ENCODE measurements at regions not wholly inside any gene's neighbourhood (a gene's known extent, or its start where the extent isn't known, plus 50 kb on each side); places are given as distances from the start of the nearest gene placed in this dataset.

GRCh38 chr5:56322592-56322991 is 89.5 kb upstream of the ANKRD55 start:
- no peak overlapping the region for H3K27ac ChIP-seq
- no peak for TF ChIP-seq ZFX (IDR thresholded peaks at IDR 0.05; ENCODE audit: borderline replicate concordance)
- TF ChIP-seq CTCF (IDR thresholded peaks at IDR 0.05) = no peak

- no peak overlapping the region for H3K27ac ChIP-seq
- no peak for TF ChIP-seq ZFX (IDR thresholded peaks at IDR 0.05; ENCODE audit: borderline replicate concordance)
- no peak for TF ChIP-seq CTCF (IDR thresholded peaks at IDR 0.05)
These were observed 88.2 kb upstream of the ANKRD55 start for GRCh38 chr5:56321236-56321881.

- no peak overlapping the region for H3K27ac ChIP-seq
- TF ChIP-seq CTCF (IDR thresholded peaks at IDR 0.05) (no peak), ZFX (IDR thresholded peaks at IDR 0.05; ENCODE audit: borderline replicate concordance) (no peak)
These were observed 87.6 kb upstream of the ANKRD55 start for GRCh38 chr5:56320686-56321085.

GRCh38 chr5:56319526-56320181 is 86.5 kb upstream of the ANKRD55 start:
- TF ChIP-seq CTCF (IDR thresholded peaks at IDR 0.05) (no peak), ZFX (IDR thresholded peaks at IDR 0.05; ENCODE audit: borderline replicate concordance) (no peak)
- H3K27ac ChIP-seq = no peak overlapping the region

- H3K27ac ChIP-seq = no peak overlapping the region
- no peak for TF ChIP-seq ZFX (IDR thresholded peaks at IDR 0.05; ENCODE audit: borderline replicate concordance)
- TF ChIP-seq CTCF (IDR thresholded peaks at IDR 0.05) = no peak
These were observed 84.9 kb upstream of the ANKRD55 start for GRCh38 chr5:56317923-56318561.

- H3K27ac ChIP-seq = no peak overlapping the region
- no peak for TF ChIP-seq ZFX (IDR thresholded peaks at IDR 0.05; ENCODE audit: borderline replicate concordance)
These were observed 83.3 kb upstream of the ANKRD55 start for GRCh38 chr5:56316299-56316994.

GRCh38 chr5:56314529-56314928 is 81.4 kb upstream of the ANKRD55 start:
- TF ChIP-seq CTCF (IDR thresholded peaks at IDR 0.05) (peak; percentile 85), ZFX (IDR thresholded peaks at IDR 0.05; ENCODE audit: borderline replicate concordance) (no peak)

More at GRCh38 chr5:56314529-56314928, 81.4 kb upstream of the ANKRD55 start:
- no peak overlapping the region for H3K27ac ChIP-seq
